Esophagus muscularis mucosa (tissue), 4 donors: ENCODE measurements at regions not wholly inside any gene's neighbourhood (a gene's known extent, or its start where the extent isn't known, plus 50 kb on each side); places are given as distances from the start of the nearest gene placed in this dataset.

Experiments
- DNase-seq: peaks from one replicate; pipeline ENCODE4 v3.0.0-alpha.2; 2017; ENCODE audit errors: extremely low spot score
- H3K27ac ChIP-seq, 4 donors: fragments of 200-600 bp; sonication (generic); replicated peaks in 1 of 4; 1 replicate in 3 of 4; 2 replicates in 1 of 4; pipeline ENCODE4 v1.5.1; 2016 to 2019; ENCODE audit warnings: mild to moderate bottlenecking in 1 of 4
- H3K27me3 ChIP-seq, 4 donors: fragments of 200-600 bp; sonication (generic); one replicate each; pipeline versions ENCODE4 v1.5.1 to v1.6.0; 2016 to 2019
- H3K36me3 ChIP-seq, 4 donors: fragments of 200-600 bp; sonication (generic); one replicate each; pipeline ENCODE4 v1.5.1; 2016 to 2019
- H3K4me1 ChIP-seq, 4 donors: fragments of 200-600 bp; sonication (generic); one replicate each; pipeline ENCODE4 v1.5.1; 2016 to 2019
- H3K4me3 ChIP-seq, 4 donors: fragments of 200-600 bp; sonication (generic); 1 replicate in 2 of 4; 2 replicates in 2 of 4; pipeline ENCODE4 v1.5.1; 2016 to 2019; ENCODE audit warnings: mild to moderate bottlenecking in 4 of 4, moderate library complexity in 1 of 4
- H3K9me3 ChIP-seq, 4 donors: fragments of 200-600 bp; sonication (generic); 1 replicate in 3 of 4; 2 replicates in 1 of 4; pipeline ENCODE4 v1.5.1; 2016 to 2019
- EP300 ChIP-seq: sonication (generic); formaldehyde crosslinking; IDR thresholded peaks from one replicate; pipeline ENCODE4 v1.6.1; 2017; ENCODE audit warnings: antibody characterized with exemption
- POLR2A ChIP-seq: fragments of 450-650 bp; IDR thresholded peaks from one replicate; pipeline ENCODE4 v1.6.1; 2017; ENCODE audit warnings: antibody characterized with exemption, moderate library complexity, mild to moderate bottlenecking, low read depth
- POLR2AphosphoS5 ChIP-seq, 2 donors: sonication (generic); formaldehyde crosslinking; IDR thresholded peaks; one replicate each; pipeline ENCODE4 v1.6.1; 2017; ENCODE audit warnings: antibody characterized with exemption in 2 of 2
- WGBS: methylation state at CpG from one replicate; pipeline ENCODE4 v1.1.5; 2018; 5-methylcytosine and 5-hydroxymethylcytosine counted together
- intact Hi-C: fragments of 100-400 bp; cut with DNase I; formaldehyde crosslinking; loops from one replicate; pipeline ENCODE4 v1.15.1; 2023
- TF ChIP-seq, protein P1 (sequence below), 3 experiments: fragments of 200-600 bp in 2 of 3; fragments of 450-650 bp in 1 of 3; sonication (generic) in 2 of 3; IDR thresholded peaks; one replicate each; pipeline ENCODE4 v1.5.1; 2017 to 2019; ENCODE audit warnings: antibody characterized with exemption in 3 of 3, mild to moderate bottlenecking in 2 of 3, moderate library complexity in 1 of 3

DNA sequence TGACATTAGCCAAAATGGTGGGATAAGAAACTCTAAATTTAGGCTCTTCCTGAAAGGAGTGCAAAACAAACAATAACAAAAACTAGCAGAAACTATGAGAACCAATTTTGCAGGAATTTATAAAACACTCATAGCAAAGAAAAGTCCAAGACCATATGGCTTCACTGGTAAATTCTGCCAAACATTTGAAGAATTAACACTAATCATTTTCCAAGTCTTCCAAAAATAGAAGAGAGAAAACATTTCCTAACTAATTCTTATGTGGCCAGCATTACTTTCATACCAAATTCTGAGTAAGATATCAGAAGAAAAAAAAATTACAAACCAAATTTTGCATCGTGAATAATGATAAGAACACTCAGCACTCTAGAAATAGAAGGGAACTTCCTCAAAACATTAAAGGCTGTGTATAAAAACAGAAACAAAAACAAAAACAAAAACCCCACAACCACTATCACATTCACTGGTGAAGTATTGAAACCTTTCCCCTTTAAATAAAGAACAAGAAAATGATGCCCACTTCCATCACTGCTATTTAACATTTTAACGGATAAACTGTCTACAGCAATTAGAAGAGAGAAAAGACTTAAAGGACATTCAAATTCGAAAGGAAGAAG lies 524.3 kb upstream of the GALNTL6 start:
- H3K4me3 ChIP-seq, result no peak overlapping the region
- TF ChIP-seq EP300 (no peak), POLR2AphosphoS5 (IDR thresholded peaks at IDR 0.05) (no peak), POLR2A (no peak)
- TF ChIP-seq, protein P1, sequence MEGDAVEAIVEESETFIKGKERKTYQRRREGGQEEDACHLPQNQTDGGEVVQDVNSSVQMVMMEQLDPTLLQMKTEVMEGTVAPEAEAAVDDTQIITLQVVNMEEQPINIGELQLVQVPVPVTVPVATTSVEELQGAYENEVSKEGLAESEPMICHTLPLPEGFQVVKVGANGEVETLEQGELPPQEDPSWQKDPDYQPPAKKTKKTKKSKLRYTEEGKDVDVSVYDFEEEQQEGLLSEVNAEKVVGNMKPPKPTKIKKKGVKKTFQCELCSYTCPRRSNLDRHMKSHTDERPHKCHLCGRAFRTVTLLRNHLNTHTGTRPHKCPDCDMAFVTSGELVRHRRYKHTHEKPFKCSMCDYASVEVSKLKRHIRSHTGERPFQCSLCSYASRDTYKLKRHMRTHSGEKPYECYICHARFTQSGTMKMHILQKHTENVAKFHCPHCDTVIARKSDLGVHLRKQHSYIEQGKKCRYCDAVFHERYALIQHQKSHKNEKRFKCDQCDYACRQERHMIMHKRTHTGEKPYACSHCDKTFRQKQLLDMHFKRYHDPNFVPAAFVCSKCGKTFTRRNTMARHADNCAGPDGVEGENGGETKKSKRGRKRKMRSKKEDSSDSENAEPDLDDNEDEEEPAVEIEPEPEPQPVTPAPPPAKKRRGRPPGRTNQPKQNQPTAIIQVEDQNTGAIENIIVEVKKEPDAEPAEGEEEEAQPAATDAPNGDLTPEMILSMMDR (IDR thresholded peaks at IDR 0.05), result no peak
- H3K4me1 ChIP-seq, result no peaks in the 10 kb centered on the region
- WGBS, result 45% methylated on average over 3 of the region's 3 CpGs
- H3K27ac ChIP-seq, result no peak overlapping the region
- DNase-seq, result no peak
- intact Hi-C loops, result no loop called here
- H3K27me3 ChIP-seq, result no peaks in the 10 kb centered on the region
- no peaks in the 10 kb centered on the region for H3K36me3 ChIP-seq
- no peaks in the 10 kb centered on the region for H3K9me3 ChIP-seq

- 48% methylated on average over 4 of the region's 4 CpGs for whole genome bisulfite sequencing
- intact Hi-C loops, result no loop called here
These were observed 531.8 kb upstream of the GALNTL6 start for GRCh38 chr4:171281359-171281758.

DNA sequence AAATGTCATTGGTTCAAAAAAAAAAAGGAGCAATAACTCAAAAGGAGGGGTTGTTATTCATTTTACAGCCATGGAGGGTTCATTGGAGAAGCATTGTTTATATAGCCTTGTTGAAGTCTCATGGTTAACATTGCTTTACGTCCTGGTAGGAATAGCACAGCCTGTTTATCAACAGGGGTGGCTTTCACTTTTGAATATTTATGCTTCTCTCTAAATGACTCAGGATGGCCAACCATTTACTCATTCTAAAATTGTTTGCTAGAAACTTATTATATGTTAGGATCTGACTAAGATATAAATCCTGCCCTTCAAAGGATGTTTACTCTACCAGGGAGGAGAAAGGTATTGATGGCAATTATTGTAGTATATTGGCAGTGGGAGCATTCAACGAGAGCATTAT lies 534.1 kb upstream of the GALNTL6 start:
- TF ChIP-seq POLR2A (no peak), POLR2AphosphoS5 (IDR thresholded peaks at IDR 0.05) (no peak), EP300 (no peak)
- intact Hi-C loops, result no loop called here

More at GRCh38 chr4:171281359-171281758, 531.8 kb upstream of the GALNTL6 start:
- H3K4me1 ChIP-seq, result no peaks in the 10 kb centered on the region
- H3K27ac ChIP-seq, result no peak overlapping the region
- H3K36me3 ChIP-seq, result no peaks in the 10 kb centered on the region
- H3K9me3 ChIP-seq, result no peaks in the 10 kb centered on the region
- no peaks in the 10 kb centered on the region for H3K27me3 ChIP-seq
- TF ChIP-seq EP300 (no peak), POLR2AphosphoS5 (IDR thresholded peaks at IDR 0.05) (no peak), POLR2A (no peak)
- TF ChIP-seq, protein P1 (IDR thresholded peaks at IDR 0.05), result no peak
- no peak overlapping the region for H3K4me3 ChIP-seq
- no peak for DNase-seq

GRCh38 chr4:171266671-171267070 lies 546.5 kb upstream of the GALNTL6 start:
- 63% methylated on average over 6 of the region's 6 CpGs for WGBS
- Histone ChIP-seq H3K27ac (no peak overlapping the region), H3K4me1 (no peaks in the 10 kb centered on the region), H3K36me3 (no peaks in the 10 kb centered on the region), H3K9me3 (no peaks in the 10 kb centered on the region), H3K4me3 (no peak overlapping the region), H3K27me3 (no peaks in the 10 kb centered on the region)
- no peak for DNase-seq
- no peak for TF ChIP-seq POLR2AphosphoS5 (IDR thresholded peaks at IDR 0.05)
- no peak for TF ChIP-seq POLR2A
- TF ChIP-seq, protein P1 (IDR thresholded peaks at IDR 0.05), result no peak
- no peak for TF ChIP-seq EP300
- intact Hi-C loops, result no loop called here

More for the DNA sequence above, 534.1 kb upstream of the GALNTL6 start:
- 81% methylated on average over 2 of the region's 2 CpGs for WGBS
- no peak for DNase-seq
- H3K27me3 ChIP-seq, result no peaks in the 10 kb centered on the region
- no peaks in the 10 kb centered on the region for H3K36me3 ChIP-seq
- no peaks in the 10 kb centered on the region for H3K4me1 ChIP-seq
- H3K9me3 ChIP-seq, result no peaks in the 10 kb centered on the region
- no peak overlapping the region for H3K4me3 ChIP-seq
- no peak overlapping the region for H3K27ac ChIP-seq

DNA sequence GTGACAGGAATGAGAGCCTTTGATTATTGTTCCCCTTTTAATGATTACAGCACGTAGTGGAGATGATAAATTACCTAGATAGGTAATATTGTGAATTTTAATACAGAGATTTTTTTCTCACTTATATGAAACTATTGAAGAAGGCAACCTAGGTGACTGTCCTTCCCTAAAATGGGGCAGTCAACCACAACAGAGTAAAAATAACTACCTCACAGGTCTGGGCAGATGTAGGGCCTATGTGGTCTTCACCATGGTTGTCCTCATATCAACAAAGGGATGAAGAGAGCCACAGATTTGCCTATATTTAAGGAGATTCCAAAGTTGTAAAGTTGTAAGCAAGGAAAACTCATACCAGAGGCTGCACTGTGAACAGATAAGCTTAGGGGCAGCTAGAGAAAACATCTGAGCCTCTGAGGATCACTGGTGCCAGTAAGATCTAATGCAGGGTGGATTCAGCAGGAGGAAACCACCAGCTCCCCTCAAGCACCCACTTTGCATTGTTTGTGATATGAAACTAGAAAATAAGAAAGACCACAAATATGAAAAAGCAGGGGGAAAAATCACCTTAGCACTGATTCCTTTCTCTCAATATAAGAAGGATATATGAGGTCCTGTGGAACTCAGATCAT lies 547.9 kb upstream of the GALNTL6 start:
- no peak for DNase-seq
- Histone ChIP-seq H3K27me3 (no peaks in the 10 kb centered on the region), H3K4me1 (no peaks in the 10 kb centered on the region), H3K36me3 (no peaks in the 10 kb centered on the region), H3K27ac (no peak overlapping the region), H3K9me3 (no peaks in the 10 kb centered on the region), H3K4me3 (no peak overlapping the region)
- intact Hi-C loops, result no loop called here
- TF ChIP-seq POLR2AphosphoS5 (IDR thresholded peaks at IDR 0.05), result no peak
- no peak for TF ChIP-seq POLR2A
- TF ChIP-seq, protein P1 (IDR thresholded peaks at IDR 0.05), result no peak
- no peak for TF ChIP-seq EP300
- WGBS, result 71% methylated on average over 1 of the region's 1 CpG
